HL-60 (cell line): ENCODE measurements at regions not wholly inside any gene's neighbourhood (a gene's known extent, or its start where the extent isn't known, plus 50 kb on each side); places are given as distances from the start of the nearest gene placed in this dataset.

Source experiments
- CTCF ChIP-seq: IDR thresholded peaks from one replicate; pipeline ENCODE4 v1.5.1; 2011; ENCODE audit warnings: low read length, control low read depth, inconsistent platforms; ENCODE audit not compliant: insufficient read depth
- GABPA ChIP-seq: IDR thresholded peaks from 2 replicates; pipeline ENCODE4 v1.6.1; 2012; ENCODE audit warnings: low read depth
- POLR2AphosphoS5 ChIP-seq: IDR thresholded peaks from 2 replicates; pipeline ENCODE4 v1.6.1; 2012; ENCODE audit warnings: low read depth
- REST ChIP-seq: IDR thresholded peaks from 2 replicates; pipeline ENCODE4 v1.6.1; 2012; ENCODE audit warnings: low read depth; ENCODE audit not compliant: insufficient replicate concordance

DNA sequence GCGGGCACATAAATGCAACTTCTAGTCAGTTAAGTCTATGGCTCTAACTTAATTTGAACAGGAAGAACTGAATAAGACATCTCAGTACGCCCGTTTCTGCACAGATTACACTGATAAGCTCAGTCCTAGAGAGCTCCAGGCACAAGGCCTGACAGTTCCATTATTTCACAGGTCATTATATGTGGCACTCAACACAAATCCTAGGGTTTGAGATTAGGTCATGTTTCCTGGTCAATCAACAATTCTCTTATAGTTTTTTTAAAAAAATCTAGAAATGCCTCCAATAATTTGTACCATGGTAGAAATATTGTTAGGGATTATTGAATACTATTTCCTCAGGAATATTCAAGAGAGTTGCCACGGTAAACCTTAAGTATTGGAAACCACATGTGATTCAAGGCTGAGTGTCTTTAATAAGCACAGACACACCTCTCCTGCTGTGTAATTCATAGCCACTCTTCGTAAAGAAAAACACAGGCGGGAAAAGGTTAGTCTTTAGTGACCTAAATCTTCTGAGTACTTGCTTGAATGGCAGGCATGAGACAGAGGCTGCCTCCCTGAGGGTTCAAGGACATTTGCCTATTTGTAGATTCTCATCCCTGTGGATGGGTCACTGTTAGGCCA is 342.9 kb upstream of the ADGRL3 start:
- TF ChIP-seq REST (no peak), CTCF (no peak), POLR2AphosphoS5 (no peak), GABPA (no peak)
